ACC112 (cell line): ENCODE measurements at regions not wholly inside any gene's neighbourhood (a gene's known extent, or its start where the extent isn't known, plus 50 kb on each side); places are given as distances from the start of the nearest gene placed in this dataset.

Experiments used
- H2AFZ ChIP-seq: fragments of 200-600 bp; sonication (generic); one replicate; pipeline ENCODE4 v1.6.0; 2017; ENCODE audit warnings: antibody characterized with exemption, low read length; ENCODE audit not compliant: unreplicated experiment
- H3K27ac ChIP-seq: fragments of 200-600 bp; sonication (generic); 2 replicates; pipeline ENCODE4 v1.5.1; 2014; ENCODE audit warnings: low read depth, mild to moderate bottlenecking, antibody characterized with exemption, low read length, moderate library complexity
- H3K27me3 ChIP-seq: fragments of 200-600 bp; sonication (generic); 2 replicates; pipeline ENCODE4 v1.6.1; 2014; ENCODE audit warnings: mild to moderate bottlenecking, antibody characterized with exemption, low read length, moderate library complexity, mixed read lengths; ENCODE audit not compliant: insufficient read depth
- H3K36me3 ChIP-seq: fragments of 200-600 bp; sonication (generic); 2 replicates; pipeline ENCODE4 v1.6.1; 2016; ENCODE audit warnings: mild to moderate bottlenecking, antibody characterized with exemption, low read length, moderate library complexity, mixed read lengths; ENCODE audit not compliant: insufficient read depth
- H3K4me1 ChIP-seq: fragments of 200-600 bp; sonication (generic); one replicate; pipeline ENCODE4 v1.6.1; 2016; ENCODE audit warnings: low read length, mixed read lengths; ENCODE audit not compliant: insufficient read depth, unreplicated experiment, control insufficient read depth
- H3K4me3 ChIP-seq: fragments of 200-600 bp; sonication (generic); 2 replicates; pipeline ENCODE4 v1.5.1; 2014; ENCODE audit warnings: mild to moderate bottlenecking, low read depth, low read length
- H3K79me2 ChIP-seq: fragments of 200-600 bp; sonication (generic); one replicate; pipeline ENCODE4 v1.6.0; 2016; ENCODE audit warnings: low read length; ENCODE audit not compliant: control insufficient read depth, unreplicated experiment, insufficient read depth

- Histone ChIP-seq H3K79me2 (peaks cover 74% of the 10 kb centered on the region), H3K27me3 (no peaks in the 10 kb centered on the region), H3K4me1 (peaks cover 81% of the 10 kb centered on the region), H3K4me3 (peak overlapping the region; percentile 6; the same call in 1 of the 2 replicates), H2AFZ (no peak overlapping the region), H3K36me3 (peaks cover 2% of the 10 kb centered on the region; the same call in 1 of the 2 replicates), H3K27ac (peak overlapping the region; percentile 85)
These were observed 276.9 kb upstream of the KLF14 start for GRCh38 chr7:131010717-131011431.

GRCh38 chr7:131011432-131011742 is 277.4 kb upstream of the KLF14 start:
- H3K4me3 ChIP-seq = peak overlapping the region; percentile 6; the same call in 1 of the 2 replicates
- H3K27ac ChIP-seq = peak overlapping the region; percentile 85
- no peaks in the 10 kb centered on the region for H3K27me3 ChIP-seq
- H3K79me2 ChIP-seq = peaks cover 75% of the 10 kb centered on the region
- no peak overlapping the region for H2AFZ ChIP-seq
- peaks cover 5% of the 10 kb centered on the region; the same call in 1 of the 2 replicates for H3K36me3 ChIP-seq
- H3K4me1 ChIP-seq = peaks cover 86% of the 10 kb centered on the region

GRCh38 chr7:131011976-131012375 is 278.0 kb upstream of the KLF14 start:
- Histone ChIP-seq H3K4me1 (peaks cover 89% of the 10 kb centered on the region), H3K27ac (peak overlapping the region; percentile 85)

GRCh38 chr7:131012477-131013031 is 278.5 kb upstream of the KLF14 start:
- peaks cover 5% of the 10 kb centered on the region; the same call in 1 of the 2 replicates for H3K36me3 ChIP-seq
- peak overlapping the region; percentile 85 for H3K27ac ChIP-seq
- H3K27me3 ChIP-seq = no peaks in the 10 kb centered on the region
- H3K4me3 ChIP-seq = peak overlapping the region; percentile 8; the same call in 1 of the 2 replicates
- H3K79me2 ChIP-seq = peaks cover 69% of the 10 kb centered on the region
- peak overlapping the region; percentile 34 for H2AFZ ChIP-seq
- peaks cover 84% of the 10 kb centered on the region for H3K4me1 ChIP-seq

More at GRCh38 chr7:131011976-131012375, 278.0 kb upstream of the KLF14 start:
- peaks cover 5% of the 10 kb centered on the region; the same call in 1 of the 2 replicates for H3K36me3 ChIP-seq
- peak overlapping the region; percentile 8; the same call in 1 of the 2 replicates for H3K4me3 ChIP-seq
- peaks cover 74% of the 10 kb centered on the region for H3K79me2 ChIP-seq
- no peaks in the 10 kb centered on the region for H3K27me3 ChIP-seq
- H2AFZ ChIP-seq = peak overlapping the region; percentile 34

- Histone ChIP-seq H3K79me2 (peaks cover 59% of the 10 kb centered on the region), H3K27me3 (no peaks in the 10 kb centered on the region), H3K4me1 (peaks cover 72% of the 10 kb centered on the region), H3K36me3 (peaks cover 5% of the 10 kb centered on the region; the same call in 1 of the 2 replicates), H3K4me3 (no peak overlapping the region), H2AFZ (no peak overlapping the region), H3K27ac (no peak overlapping the region)
These were observed 279.7 kb upstream of the KLF14 start for GRCh38 chr7:131013716-131014115.

GRCh38 chr7:131014906-131015656 is 281.1 kb upstream of the KLF14 start:
- H3K4me1 ChIP-seq = peaks cover 59% of the 10 kb centered on the region
- H3K27ac ChIP-seq = no peak overlapping the region; the same call in 1 of the 2 replicates
- H2AFZ ChIP-seq = no peak overlapping the region
- H3K4me3 ChIP-seq = no peak overlapping the region
- no peaks in the 10 kb centered on the region for H3K27me3 ChIP-seq
- peaks cover 5% of the 10 kb centered on the region; the same call in 1 of the 2 replicates for H3K36me3 ChIP-seq
- H3K79me2 ChIP-seq = peaks cover 46% of the 10 kb centered on the region

- Histone ChIP-seq H3K4me1 (peaks cover 54% of the 10 kb centered on the region), H2AFZ (no peak overlapping the region), H3K27me3 (no peaks in the 10 kb centered on the region), H3K27ac (peak overlapping the region; percentile 65), H3K36me3 (peaks cover 5% of the 10 kb centered on the region; the same call in 1 of the 2 replicates), H3K79me2 (peaks cover 41% of the 10 kb centered on the region), H3K4me3 (no peak overlapping the region)
These were observed 281.6 kb upstream of the KLF14 start for GRCh38 chr7:131015657-131015958.

GRCh38 chr7:131016230-131016629 is 282.2 kb upstream of the KLF14 start:
- H3K4me3 ChIP-seq = no peak overlapping the region
- peaks cover 40% of the 10 kb centered on the region for H3K79me2 ChIP-seq
- peaks cover 5% of the 10 kb centered on the region; the same call in 1 of the 2 replicates for H3K36me3 ChIP-seq
- H3K27me3 ChIP-seq = no peaks in the 10 kb centered on the region
- peak overlapping the region; percentile 65 for H3K27ac ChIP-seq
- H2AFZ ChIP-seq = no peak overlapping the region
- peaks cover 47% of the 10 kb centered on the region for H3K4me1 ChIP-seq

- no peak overlapping the region for H2AFZ ChIP-seq
- peaks cover 23% of the 10 kb centered on the region for H3K79me2 ChIP-seq
- H3K27ac ChIP-seq = no peak overlapping the region
- peaks cover 5% of the 10 kb centered on the region for H3K36me3 ChIP-seq
- H3K4me3 ChIP-seq = no peak overlapping the region
- no peaks in the 10 kb centered on the region for H3K27me3 ChIP-seq
- peaks cover 22% of the 10 kb centered on the region for H3K4me1 ChIP-seq
These were observed 285.3 kb upstream of the KLF14 start for GRCh38 chr7:131019351-131019750.

GRCh38 chr7:131020759-131021261 is 286.8 kb upstream of the KLF14 start:
- H3K36me3 ChIP-seq = peaks cover 4% of the 10 kb centered on the region
- H3K27me3 ChIP-seq = no peaks in the 10 kb centered on the region
- H3K4me1 ChIP-seq = peaks cover 9% of the 10 kb centered on the region
- H3K27ac ChIP-seq = no peak overlapping the region
- H2AFZ ChIP-seq = no peak overlapping the region
- peaks cover 20% of the 10 kb centered on the region for H3K79me2 ChIP-seq
- H3K4me3 ChIP-seq = no peak overlapping the region
